ENCODE measurements at regions not wholly inside any gene's neighbourhood (a gene's known extent, or its start where the extent isn't known, plus 50 kb on each side); places are given as distances from the start of the nearest gene placed in this dataset.

DNA sequence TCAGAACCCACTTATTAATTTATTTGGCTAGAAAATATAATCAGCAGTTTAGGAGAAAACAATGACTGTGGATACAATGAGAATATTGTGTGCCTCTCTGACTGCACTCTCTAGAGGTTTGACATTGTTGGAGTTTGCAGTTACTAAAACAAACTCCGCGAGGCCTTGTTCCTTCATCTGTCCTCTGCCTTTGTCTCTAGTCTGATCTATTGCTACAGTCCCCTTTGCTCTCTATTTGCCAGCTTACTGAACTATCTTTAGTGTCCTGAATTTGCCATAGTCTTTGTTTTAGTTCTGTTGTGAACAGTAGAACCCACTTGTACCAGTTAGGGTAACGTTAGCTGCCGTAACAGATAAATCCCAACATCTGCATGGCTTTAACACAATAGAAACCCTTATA lies 81.4 kb upstream of the RPS6KA3 start:
- no peak for DNase-seq
- H3K4me1 Mint-ChIP-seq (ENCODE audit: low read depth, unreplicated experiment) = no peaks in the 10 kb centered on the region
- peaks cover under 1% of the 10 kb centered on the region for H3K36me3 Mint-ChIP-seq (ENCODE audit: unreplicated experiment)
- no peak overlapping the region for H3K4me3 Mint-ChIP-seq (ENCODE audit: unreplicated experiment)
- no peak overlapping the region for H3K27ac Mint-ChIP-seq (ENCODE audit: unreplicated experiment)
- TF ChIP-seq, protein P1, sequence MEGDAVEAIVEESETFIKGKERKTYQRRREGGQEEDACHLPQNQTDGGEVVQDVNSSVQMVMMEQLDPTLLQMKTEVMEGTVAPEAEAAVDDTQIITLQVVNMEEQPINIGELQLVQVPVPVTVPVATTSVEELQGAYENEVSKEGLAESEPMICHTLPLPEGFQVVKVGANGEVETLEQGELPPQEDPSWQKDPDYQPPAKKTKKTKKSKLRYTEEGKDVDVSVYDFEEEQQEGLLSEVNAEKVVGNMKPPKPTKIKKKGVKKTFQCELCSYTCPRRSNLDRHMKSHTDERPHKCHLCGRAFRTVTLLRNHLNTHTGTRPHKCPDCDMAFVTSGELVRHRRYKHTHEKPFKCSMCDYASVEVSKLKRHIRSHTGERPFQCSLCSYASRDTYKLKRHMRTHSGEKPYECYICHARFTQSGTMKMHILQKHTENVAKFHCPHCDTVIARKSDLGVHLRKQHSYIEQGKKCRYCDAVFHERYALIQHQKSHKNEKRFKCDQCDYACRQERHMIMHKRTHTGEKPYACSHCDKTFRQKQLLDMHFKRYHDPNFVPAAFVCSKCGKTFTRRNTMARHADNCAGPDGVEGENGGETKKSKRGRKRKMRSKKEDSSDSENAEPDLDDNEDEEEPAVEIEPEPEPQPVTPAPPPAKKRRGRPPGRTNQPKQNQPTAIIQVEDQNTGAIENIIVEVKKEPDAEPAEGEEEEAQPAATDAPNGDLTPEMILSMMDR (IDR thresholded peaks at IDR 0.05; ENCODE audit: partially characterized antibody, unreplicated experiment) = no peak
- no peaks in the 10 kb centered on the region for H3K9me3 Mint-ChIP-seq (ENCODE audit: unreplicated experiment)
- peaks cover 2% of the 10 kb centered on the region for H3K27me3 Mint-ChIP-seq (ENCODE audit: unreplicated experiment)

DNA sequence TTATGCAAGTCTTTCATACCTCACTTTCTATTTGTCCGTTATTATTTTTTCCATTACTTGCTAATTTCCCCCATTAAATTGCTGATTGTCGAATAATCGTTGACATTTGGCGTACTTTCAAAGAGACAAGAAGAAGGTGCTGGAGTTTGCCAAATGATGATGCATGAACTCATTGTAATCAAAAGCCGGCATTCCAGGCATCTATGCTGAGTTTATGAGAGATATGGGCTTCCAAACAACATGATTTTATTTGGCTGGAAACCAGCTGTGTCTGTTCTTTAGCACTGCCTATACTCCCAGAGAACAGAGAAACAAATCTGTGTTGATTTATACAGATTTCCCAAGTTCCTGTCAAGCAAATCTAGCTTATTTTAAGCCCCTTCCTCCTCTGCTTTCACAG lies 80.8 kb upstream of the RPS6KA3 start:
- H3K27ac Mint-ChIP-seq (ENCODE audit: unreplicated experiment) = no peak overlapping the region
- peaks cover 4% of the 10 kb centered on the region for H3K36me3 Mint-ChIP-seq (ENCODE audit: unreplicated experiment)
- DNase-seq = no peak
- TF ChIP-seq, protein P1 (IDR thresholded peaks at IDR 0.05; ENCODE audit: partially characterized antibody, unreplicated experiment) = no peak
- H3K4me3 Mint-ChIP-seq (ENCODE audit: unreplicated experiment) = no peak overlapping the region
- H3K9me3 Mint-ChIP-seq (ENCODE audit: unreplicated experiment) = no peaks in the 10 kb centered on the region
- H3K4me1 Mint-ChIP-seq (ENCODE audit: low read depth, unreplicated experiment) = no peaks in the 10 kb centered on the region
- H3K27me3 Mint-ChIP-seq (ENCODE audit: unreplicated experiment) = peaks cover 2% of the 10 kb centered on the region

DNA sequence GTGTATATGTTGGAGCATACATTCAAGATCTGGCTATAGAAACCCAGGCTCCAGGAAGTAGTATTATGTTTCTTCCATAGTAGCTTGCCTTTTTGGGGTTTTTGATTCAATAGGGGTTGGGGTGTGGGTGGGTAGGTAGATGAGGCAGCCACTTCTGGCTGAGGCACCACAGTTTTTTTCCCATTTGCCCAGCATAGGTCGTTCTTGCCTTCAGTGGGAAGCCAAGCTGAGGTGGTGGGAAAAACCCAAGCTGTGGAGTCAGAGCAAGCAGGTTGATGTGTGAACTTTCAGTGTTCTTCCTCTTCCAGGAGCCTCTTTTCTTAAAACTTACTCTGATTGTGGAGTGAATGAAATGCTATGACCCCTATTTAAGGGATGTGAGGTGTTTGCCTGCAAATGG lies 67.0 kb upstream of the RPS6KA3 start:
- no peaks in the 10 kb centered on the region for H3K36me3 Mint-ChIP-seq (ENCODE audit: unreplicated experiment)
- H3K4me1 Mint-ChIP-seq (ENCODE audit: low read depth, unreplicated experiment) = no peaks in the 10 kb centered on the region
- DNase-seq = no peak
- TF ChIP-seq, protein P1 (IDR thresholded peaks at IDR 0.05; ENCODE audit: partially characterized antibody, unreplicated experiment) = no peak
- no peak overlapping the region for H3K27ac Mint-ChIP-seq (ENCODE audit: unreplicated experiment)
- no peak overlapping the region for H3K4me3 Mint-ChIP-seq (ENCODE audit: unreplicated experiment)
- H3K9me3 Mint-ChIP-seq (ENCODE audit: unreplicated experiment) = no peaks in the 10 kb centered on the region
- H3K27me3 Mint-ChIP-seq (ENCODE audit: unreplicated experiment) = no peaks in the 10 kb centered on the region

DNA sequence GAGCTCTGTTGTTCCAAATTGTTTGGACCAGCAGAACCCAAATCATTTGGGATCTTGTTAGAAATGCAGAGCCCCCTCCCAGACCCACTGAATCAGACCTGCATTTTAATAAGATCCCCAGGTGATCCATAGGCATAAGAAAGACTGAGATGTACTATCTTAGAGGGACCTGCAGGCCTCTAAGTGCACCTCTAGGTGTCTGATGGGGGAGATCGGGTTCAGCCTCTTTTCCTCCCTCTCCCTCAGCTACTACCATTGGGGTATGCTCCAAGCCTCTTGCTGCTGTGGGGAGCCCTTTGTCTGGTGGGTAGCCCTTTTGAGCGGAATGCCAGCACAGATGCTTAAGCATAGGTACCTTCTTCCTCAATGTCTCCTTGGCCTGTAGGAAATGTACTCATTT lies 63.8 kb upstream of the RPS6KA3 start:
- Mint-ChIP-seq H3K27me3 (ENCODE audit: unreplicated experiment) (no peaks in the 10 kb centered on the region), H3K4me1 (ENCODE audit: low read depth, unreplicated experiment) (no peaks in the 10 kb centered on the region), H3K36me3 (ENCODE audit: unreplicated experiment) (no peaks in the 10 kb centered on the region), H3K27ac (ENCODE audit: unreplicated experiment) (no peak overlapping the region), H3K4me3 (ENCODE audit: unreplicated experiment) (no peak overlapping the region), H3K9me3 (ENCODE audit: unreplicated experiment) (no peaks in the 10 kb centered on the region)
- TF ChIP-seq, protein P1 (IDR thresholded peaks at IDR 0.05; ENCODE audit: partially characterized antibody, unreplicated experiment) = no peak
- DNase-seq = no peak

DNA sequence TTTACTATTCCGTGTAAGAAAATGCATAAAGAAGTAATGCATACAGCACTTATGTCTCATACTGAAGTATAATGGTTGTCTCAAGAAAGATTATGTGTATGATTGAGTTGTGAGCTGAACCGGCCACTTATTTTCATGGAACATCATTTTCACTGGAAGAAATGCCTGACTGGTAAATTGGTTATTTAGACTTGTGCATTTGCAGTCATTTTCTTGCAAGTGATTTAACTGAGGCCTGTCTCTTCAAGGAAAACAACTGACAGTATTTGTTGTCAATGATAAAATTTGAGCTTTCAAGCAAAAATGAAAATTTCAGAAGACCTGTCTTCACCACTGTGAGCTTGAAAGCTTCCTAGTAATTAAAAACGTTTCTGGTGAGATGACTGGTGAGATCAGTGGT lies 62.7 kb upstream of the RPS6KA3 start:
- DNase-seq = no peak
- Mint-ChIP-seq H3K27me3 (ENCODE audit: unreplicated experiment) (no peaks in the 10 kb centered on the region), H3K36me3 (ENCODE audit: unreplicated experiment) (no peaks in the 10 kb centered on the region), H3K4me3 (ENCODE audit: unreplicated experiment) (no peak overlapping the region), H3K27ac (ENCODE audit: unreplicated experiment) (no peak overlapping the region), H3K9me3 (ENCODE audit: unreplicated experiment) (no peaks in the 10 kb centered on the region), H3K4me1 (ENCODE audit: low read depth, unreplicated experiment) (no peaks in the 10 kb centered on the region)
- TF ChIP-seq, protein P1 (IDR thresholded peaks at IDR 0.05; ENCODE audit: partially characterized antibody, unreplicated experiment) = no peak
